Esophagus muscularis mucosa (tissue), 2 donors: ENCODE measurements at regions not wholly inside any gene's neighbourhood (a gene's known extent, or its start where the extent isn't known, plus 50 kb on each side); places are given as distances from the start of the nearest gene placed in this dataset.

Experiments used
- POLR2A ChIP-seq: fragments of 450-650 bp; IDR thresholded peaks from one replicate; pipeline ENCODE4 v1.6.1; 2017; ENCODE audit warnings: antibody characterized with exemption, moderate library complexity, mild to moderate bottlenecking, low read depth
- POLR2AphosphoS5 ChIP-seq, 2 donors: sonication (generic); formaldehyde crosslinking; IDR thresholded peaks; one replicate each; pipeline ENCODE4 v1.6.1; 2017; ENCODE audit warnings: antibody characterized with exemption in 2 of 2

GRCh38 chr11:81002374-81002773 is 1561.5 kb upstream of the TENM4 start:
- no peak for TF ChIP-seq POLR2A
- no peak for TF ChIP-seq POLR2AphosphoS5 (IDR thresholded peaks at IDR 0.05)
